Midbrain (tissue), 1 donor: ENCODE measurements at regions not wholly inside any gene's neighbourhood (a gene's known extent, or its start where the extent isn't known, plus 50 kb on each side); places are given as distances from the start of the nearest gene placed in this dataset.

ENCODE experiments used
- DNase-seq: peaks from one replicate; lab custom pipeline; 2025; lab: John Stamatoyannopoulos, UW

DNA sequence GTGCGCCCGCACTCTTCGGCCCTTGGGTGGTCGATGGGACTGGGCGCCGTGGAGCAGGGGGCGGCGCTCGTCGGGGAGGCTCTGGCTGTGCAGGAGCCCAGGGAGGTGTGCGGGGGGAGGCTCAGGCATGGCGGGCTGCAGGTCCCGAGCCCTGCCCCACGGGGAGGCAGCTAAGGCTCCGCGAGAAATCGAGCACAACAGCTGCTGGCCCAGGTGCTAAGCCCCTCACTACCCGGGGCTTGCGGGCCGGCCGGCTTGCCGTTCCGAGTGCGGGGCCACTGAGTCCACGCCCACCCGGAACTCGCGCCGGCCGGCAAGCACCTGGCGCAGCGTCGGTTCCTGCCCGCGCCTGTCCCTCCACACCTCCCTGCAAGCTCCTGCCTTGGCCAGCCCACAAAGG lies 462.3 kb upstream of the JARID2 start:
- no peak for DNase-seq

DNA sequence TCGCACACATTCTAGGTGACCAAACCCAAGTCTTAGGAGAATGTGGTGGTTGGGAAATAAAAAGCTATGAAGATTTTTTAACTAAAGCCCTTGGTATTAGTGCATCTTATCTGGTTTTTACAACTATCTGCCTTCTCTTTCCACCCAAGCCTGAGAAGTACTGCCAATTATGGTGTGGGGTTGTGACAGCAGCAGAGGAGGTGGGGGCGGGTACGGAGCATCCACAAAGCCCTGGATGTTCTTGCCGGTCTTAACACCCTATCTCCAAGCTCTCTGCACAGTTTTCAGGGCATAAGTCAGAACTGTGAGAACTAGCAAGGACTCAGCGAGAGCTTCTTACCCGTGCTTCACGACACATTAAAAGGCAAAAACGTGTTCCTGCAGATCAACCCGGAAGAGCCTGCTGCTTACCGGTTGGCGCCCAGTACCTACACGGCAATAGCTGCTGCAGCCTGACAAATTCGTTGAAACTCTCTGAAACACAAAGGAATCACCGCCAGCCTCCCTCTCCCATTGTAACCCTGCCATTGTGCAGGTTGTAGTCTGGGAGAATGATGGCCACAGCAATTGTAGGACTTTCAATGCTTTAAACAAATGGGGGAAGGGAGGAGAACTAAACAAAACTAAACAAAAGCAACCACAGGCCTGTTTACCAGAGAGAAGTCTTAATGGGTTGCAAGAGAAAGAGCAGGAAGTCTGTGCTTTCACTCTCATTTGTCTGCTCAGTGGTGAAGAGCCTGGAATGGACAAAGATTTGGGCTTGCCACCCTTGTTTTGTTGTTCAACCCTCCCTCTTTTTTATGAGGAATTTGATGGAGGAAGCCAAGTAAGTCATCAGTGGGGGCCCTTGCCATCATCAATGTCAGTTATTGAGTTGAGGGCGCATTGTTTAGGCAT lies 461.0 kb upstream of the JARID2 start:
- no peak for DNase-seq

DNA sequence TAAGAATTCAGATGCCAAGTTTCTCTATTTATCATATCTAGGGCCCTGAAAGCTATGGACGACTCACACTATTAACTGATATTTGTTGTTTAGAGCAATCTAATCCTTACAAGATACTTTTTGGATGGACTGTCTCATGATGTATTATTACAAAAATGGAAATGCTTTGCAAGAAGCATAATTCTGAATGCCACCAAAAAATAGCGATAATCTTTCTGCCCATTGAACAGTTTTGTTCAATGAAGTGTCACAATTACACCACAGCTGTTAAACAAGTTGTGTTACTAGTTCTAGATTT lies 460.4 kb upstream of the JARID2 start:
- no peak for DNase-seq

DNA sequence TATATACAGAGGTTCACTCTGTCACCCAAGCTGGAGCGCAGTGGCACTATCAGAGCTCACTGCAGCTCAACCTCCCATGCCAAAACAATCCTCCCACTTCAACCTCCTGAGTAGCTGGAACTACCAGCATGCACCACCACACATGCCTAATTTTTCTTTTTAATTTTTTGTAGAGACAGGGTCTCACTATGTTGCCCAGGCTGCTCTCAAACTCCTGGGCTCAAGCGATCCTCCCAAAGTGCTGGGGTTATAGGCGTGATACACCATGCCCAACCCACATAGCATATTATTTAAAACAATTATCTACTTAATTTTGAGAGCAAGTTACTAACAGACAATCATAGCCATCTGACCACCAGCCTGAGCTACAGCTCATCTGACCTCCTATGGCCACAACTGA lies 459.9 kb upstream of the JARID2 start:
- DNase-seq, result no peak

DNA sequence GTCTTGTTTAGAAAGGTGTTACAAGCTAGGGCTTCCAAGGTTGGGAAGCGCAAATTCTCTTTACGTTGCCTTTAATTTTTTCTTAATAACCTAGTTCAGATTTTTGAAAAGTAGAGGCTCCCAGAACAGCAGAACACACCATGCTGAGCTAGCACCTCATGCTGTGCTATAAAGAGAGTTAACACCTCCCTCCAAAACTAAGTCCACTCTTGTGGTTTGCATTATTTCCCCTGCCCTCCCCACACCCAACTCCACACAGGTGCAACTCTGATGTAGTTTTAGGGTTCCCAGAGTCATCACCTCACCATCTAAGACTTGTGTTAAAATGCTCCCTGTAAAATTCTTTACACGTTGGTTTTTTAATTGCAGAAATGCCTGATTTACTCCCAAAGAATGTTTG lies 459.4 kb upstream of the JARID2 start:
- DNase-seq, result no peak

DNA sequence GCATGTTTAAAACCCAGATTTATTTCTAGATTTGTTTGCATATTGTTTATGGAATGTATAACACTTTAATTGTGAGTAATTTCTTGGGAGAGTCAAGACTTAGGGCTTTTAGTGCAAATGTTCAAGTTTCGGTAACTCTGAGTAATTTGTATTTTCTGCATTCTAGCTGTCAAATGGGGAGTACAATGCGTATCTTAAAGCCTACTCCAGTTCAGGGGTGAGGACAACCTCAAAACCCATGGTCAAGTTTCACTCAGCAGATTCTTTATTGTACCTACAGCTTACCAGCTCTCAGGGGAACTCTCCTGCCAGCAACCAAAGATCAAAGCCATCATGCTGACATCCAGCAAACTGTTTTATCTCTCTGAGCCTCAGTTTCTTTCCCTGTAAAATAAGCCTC lies 458.6 kb upstream of the JARID2 start:
- DNase-seq, result no peak

DNA sequence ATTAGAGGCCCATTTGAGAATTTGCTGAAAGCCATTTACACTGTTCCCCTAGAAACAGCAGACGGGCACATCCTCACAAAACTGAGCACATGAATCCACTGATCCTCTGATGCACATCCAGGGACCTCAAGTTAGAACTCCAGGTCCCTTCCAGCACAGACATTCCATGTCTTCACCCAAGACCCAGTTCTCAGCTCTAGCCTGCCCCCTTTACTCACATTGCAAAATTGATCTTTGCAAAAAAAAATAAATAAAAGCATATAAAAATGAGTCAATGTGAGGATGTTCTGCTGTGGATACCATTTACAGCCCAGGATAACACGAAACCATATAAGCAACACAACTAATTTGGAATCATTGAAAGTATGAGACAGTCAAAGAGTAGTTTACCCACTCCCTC lies 458.2 kb upstream of the JARID2 start:
- no peak for DNase-seq

DNA sequence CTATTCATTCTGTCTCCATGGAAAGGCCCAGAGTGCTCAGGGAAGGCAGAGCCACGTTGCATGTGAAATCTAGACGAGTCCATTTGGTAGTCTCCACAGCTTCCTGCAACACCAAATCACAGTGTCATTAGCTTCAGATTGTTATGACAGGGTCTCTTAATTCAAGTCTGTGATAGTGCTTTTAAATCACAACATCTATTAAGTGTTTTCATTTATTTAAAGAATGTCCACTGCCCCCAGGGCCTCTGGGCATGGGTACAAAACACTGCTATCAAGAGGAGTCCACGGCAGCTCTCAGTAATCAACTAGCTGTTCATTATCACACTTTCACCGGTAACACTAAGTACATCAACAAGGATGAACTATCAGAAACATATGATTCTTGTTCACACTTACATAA lies 455.9 kb upstream of the JARID2 start:
- DNase-seq, result no peak

DNA sequence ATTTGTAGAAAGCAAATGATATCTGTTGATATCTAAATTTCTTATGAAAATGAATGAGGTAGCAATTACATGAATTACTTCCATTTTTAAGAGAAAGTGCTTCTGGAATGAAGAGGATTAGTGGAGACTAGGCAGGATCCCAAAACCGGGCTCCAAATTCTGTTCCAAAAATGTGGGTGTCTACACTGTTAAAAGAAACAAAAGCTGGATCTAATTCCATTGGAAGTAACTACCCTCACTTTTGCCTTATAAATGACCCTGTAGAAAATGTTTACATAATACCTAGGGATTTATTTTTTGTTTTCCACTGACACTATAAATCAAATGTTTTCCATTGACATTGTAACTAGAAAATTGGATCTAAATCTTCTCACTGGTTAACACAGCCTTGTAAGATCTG lies 454.9 kb upstream of the JARID2 start:
- no peak for DNase-seq

DNA sequence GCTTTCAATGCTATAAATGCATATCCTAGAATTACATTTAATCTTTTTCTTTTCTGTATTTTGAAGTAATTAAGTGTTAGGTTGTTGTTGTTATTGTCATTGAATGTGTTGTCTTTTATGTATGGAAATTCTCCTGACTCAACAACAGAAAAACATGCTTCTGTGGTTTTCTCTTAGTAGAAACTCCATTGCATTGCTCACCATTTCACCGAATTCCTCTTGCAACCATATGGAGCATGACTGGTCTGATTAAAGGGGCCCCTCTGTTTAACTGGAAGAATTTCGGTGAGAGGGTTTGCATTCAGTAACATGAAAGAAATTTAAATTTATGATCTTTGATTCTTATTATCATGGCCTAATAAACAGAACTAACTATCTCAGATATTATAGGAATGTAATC lies 454.3 kb upstream of the JARID2 start:
- DNase-seq, result no peak

DNA sequence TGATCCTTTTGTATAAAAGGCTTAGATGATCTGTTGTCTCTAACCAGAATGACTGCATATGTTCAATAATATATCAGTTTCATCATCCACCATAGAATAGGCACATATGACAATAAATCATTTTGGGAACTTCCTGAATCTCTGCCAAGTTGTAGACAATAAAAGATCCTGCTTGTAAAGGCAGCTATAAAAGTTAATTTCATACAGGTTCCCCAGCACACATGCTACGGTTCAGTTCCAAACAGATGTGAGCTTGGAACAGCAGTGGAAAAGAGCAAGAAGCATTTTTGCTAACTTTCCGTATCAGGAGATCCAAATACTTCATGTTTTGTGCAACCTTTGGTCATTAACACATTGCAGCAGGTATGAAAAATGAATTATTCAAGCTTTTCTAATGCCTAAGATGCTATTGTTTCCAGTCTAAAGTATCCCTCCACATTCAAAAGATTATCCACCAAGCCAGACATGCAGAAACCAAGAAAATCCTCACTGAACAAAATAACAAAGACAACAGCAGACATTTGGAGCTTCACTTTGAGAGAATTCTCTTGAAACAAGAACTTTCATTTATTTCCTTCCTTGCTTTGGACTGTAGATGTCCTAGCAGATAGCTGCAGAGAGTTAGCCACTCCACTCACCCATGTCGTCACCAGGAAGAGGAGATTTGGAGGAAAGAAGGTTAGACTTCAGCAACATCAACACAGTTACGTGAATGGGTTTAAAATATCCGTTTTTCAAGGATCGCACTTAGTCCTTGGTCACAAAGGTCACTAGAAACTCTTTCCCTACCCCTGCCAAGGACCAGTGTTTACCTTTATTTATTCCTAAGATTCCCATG lies 453.5 kb upstream of the JARID2 start:
- no peak for DNase-seq

DNA sequence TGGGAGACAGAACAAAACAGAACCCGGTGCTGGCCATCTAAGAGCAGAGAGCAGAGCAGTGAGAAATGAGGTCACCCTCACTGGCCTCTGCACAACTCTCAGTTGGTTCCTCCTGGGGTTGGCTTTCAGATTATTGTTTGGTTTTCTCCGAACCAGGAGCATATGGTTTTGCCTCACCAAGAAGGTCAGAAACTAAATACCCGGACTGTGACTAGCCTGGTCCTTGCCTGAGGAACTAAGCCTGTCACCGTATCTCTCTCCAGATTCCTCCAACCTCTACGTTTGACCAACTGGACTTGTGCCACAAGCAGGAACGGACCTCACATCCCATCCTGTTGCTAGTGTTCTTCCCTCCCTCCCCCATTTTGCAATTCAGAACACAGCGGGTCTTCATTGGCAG lies 450.4 kb upstream of the JARID2 start:
- no peak for DNase-seq

DNA sequence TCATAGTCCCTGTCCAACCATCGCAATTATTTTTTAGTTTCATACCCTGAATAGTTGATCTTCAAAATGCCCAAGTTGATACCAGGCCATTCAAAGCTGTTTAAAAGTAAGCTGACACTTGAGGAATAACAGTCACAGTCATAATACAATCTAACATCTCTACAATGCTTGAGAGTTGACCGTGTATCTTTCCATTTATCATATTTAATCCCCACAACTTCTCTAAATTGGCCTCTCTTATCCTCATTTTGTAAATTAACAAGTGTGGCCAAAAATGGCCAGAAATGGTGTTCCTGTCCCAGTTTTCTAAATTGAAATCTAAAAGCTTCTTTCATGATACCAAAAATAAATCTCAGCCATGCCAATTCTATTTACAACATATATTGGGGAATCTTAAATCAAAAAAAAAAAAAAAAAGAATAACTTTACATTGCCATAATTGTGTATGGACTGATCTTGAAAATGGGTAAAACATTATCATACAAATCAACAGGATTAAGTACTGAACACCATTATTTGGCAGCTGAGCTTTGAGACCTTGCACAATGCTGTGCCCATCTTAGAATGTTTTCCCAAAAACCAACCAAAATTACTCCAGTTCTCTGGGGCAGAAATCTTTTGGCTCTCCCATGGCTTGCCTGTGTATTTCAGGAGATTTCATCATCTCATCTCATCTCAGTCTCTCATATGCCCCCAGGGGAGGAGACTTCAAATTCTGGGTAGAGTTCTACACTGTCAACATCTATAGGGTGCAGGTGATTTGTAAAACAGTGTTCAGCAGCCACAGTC lies 448.7 kb upstream of the JARID2 start:
- DNase-seq, result no peak

DNA sequence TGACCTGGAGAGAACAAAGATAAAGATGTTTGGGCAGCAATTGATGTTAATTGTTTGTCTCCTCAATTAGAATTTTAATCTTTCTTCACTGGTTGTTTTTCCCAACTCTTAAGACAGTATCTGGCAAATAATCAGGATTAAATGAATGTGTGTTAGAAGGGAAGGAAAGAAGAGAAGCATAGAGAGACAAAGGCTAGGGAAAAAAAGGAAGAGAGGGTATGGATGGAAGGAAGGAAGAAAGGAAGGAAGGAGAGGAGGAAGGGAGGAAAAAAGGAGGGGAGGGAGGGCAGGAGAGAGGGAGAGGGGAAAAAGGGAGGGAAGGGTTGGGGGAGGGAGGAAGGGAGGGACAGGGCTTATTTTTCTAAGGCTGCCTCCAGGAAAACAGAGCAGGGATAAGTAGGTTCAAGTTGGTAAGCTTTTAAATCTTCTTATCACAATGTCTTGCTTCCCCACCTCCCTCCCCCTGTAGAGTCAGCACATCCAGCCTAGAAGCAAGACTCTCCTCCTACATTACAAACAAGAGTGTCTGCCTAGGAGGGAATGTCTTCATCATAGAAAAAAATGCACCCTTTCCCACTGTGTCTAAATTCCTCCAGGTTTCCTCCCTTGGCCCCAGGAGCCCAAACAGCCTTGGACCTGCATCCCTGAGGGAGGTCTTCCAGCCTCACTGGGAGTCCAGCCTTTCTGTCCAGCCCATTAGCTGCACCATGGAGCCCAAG lies 447.8 kb upstream of the JARID2 start:
- DNase-seq, result no peak

DNA sequence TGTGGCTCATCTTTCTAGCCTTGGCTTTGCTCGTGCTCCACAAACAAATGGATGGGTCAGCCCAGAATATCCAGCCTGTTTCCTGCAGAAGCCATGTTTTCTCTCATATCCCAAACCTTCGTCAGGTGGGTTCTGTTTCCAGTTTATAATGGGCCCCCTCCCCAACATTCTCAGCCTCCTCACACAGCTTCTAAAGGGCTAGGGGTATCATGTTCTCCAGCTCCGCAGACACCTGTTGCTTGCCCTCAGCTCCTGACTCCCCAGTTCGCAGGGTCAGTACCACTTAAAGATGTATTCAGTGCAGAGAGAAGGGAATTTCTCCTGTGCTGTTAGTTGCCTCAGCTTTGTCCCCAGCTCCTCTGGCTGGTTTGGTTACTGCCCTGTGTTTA lies 447.3 kb upstream of the JARID2 start:
- DNase-seq, result no peak

DNA sequence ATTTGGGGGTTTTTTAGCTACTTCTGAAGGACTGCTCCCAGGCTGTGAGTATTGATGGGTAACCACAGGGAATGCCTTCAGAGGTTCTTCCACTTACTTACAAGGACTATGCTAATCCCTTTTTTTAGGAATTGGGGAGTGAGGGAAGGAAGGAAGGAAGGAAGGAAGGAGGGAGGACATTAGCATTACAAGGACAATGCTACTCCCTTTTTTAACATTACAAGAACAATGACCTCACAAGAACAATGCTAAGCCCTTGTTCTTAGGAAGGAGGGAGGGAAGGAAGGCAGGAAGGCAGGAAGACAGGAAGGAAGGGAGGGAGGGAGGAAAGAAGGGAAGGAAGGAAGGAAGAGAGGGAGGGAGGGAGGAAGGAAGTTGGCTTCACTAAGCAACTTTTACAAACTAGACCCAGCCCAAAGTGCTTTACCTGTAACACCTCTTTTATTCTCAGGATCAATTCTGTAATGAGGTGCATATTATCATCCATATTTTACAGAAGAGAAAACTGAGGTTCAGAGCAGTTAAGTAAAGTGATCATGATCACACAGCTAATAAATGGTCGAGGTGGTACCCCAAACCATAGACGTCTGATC lies 446.8 kb upstream of the JARID2 start:
- DNase-seq, result no peak

DNA sequence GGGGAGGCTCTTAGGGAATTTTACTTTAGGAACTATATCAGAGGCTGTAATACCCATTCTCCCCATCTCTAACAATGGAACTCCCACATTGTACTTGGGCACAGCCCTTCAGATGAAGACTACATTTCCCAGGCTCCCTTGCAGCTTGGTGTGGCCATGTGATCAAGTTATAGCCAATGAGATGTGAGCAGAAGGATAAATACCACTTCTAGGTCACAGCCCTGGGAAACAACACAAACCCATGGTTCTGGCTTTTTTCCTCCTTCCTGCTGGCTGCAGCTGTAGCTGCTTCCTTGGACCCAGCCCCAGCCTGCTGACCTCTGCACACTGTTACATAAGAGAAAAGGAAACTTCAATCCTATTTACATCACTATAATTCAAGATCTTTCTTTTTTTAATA lies 445.9 kb upstream of the JARID2 start:
- DNase-seq, result peak; percentile 78

DNA sequence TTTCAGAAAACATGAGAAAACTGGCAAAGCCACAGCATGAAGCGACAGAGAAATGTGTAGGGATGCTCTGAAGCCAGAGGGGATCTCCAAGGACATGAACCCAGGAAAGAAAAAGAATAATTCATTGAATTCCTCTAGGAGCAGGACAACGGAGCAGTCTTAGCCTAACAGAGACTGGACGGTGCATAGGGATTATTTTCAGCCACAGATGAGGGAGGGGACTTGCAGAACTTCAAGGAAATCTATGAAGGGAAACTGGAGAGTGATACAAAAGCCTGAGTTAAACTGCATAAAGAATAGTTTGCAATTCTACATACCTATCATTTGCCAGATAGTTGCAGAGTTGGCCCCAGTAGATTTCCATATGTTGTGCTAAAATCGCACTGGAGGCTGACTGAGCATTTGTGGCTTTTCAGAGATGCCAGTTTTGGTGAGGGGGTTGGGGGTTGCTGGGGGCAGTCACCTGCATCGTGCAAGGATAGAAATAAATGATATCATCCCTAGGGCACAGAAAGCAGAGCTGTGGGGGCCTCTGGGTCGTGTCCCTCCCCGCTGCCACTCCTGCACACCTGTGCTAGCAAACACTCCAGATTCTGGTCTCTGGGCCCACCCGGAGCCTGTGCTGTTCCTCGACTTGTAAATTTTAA lies 443.2 kb upstream of the JARID2 start:
- DNase-seq, result no peak

DNA sequence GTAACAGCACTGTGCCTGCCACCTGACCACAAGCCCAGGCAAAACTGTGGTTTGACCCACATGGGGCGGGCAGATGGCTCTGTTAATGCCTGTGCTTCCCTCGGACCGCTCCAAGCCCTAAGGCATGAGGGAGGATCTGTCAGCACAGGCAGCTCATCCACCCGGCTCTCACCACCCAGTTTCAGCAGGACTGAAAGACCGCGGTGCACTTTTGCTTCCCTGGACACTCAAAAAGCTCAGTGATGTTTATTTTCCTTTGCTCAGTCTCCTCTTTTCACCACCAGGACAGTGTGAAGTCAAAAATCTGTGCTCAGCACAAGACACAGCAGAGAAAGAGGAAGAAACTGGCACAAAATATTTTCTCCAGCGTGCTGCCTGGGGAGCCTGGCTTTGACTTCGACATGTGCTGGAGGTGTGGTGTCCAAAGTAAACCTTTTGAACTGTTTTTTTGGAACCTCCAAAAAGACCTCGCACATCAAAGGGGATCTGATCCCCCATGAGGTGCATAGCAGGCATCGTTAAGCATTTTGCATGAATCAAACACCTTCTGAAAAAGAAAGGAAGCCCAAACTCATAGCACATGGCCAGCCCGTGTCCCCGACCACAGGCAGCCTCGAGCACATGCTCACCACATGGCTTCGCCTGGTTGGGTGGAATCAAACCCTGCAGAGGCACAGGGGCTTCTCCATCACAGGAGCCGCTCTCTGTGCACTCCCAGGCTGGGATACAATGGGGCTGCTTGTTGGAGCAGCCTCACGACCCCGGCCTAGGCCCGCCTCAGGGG lies 441.7 kb upstream of the JARID2 start:
- peak; percentile 28 for DNase-seq

DNA sequence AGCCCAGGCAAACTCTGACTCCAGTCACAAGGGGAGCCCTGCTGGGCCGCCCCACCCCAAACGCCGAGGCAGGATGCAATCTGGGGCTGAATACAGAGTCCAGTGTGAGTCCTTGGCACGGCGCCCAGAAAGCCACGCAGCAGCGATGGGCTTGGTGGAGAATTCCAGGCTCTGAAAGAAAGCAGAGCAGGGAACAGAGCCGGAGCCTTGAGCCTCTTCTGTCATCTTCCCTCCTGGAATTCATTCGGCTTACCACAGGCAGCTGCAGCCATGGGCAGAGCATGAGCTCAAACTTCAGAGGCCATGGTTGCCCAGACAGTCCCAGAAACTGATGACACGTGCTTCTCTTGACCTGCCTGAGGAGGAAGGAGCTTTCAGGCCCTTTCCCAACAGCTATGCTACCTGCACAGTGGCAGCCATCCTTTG lies 441.1 kb upstream of the JARID2 start:
- peak; percentile 76 for DNase-seq
